ENCODE measurements at regions not wholly inside any gene's neighbourhood (a gene's known extent, or its start where the extent isn't known, plus 50 kb on each side); places are given as distances from the start of the nearest gene placed in this dataset.
"Not testable (repeated sequence)": the region's sequence is repeated elsewhere in the genome, so short reads cannot be mapped to it uniquely, and the experiment has no call there.

- Mint-ChIP-seq H3K27ac (peak overlapping the region; percentile 42), H3K27me3 (no peaks in the 10 kb centered on the region), H3K36me3 (no peaks in the 10 kb centered on the region), H3K4me3 (no peak overlapping the region), H3K4me1 (peaks cover 50% of the 10 kb centered on the region), H3K9me3 (no peaks in the 10 kb centered on the region)
- peak; percentile 97 for ATAC-seq
These were observed 142.4 kb upstream of the TLE3 start for GRCh38 chr15:70240082-70240481.

- Mint-ChIP-seq H3K27ac (no peak overlapping the region), H3K27me3 (no peaks in the 10 kb centered on the region), H3K9me3 (no peaks in the 10 kb centered on the region), H3K4me3 (no peak overlapping the region), H3K4me1 (peaks cover 50% of the 10 kb centered on the region), H3K36me3 (no peaks in the 10 kb centered on the region)
- no peak for ATAC-seq
These were observed 141.2 kb upstream of the TLE3 start for GRCh38 chr15:70238917-70239316.

- H3K27me3 Mint-ChIP-seq = no peaks in the 10 kb centered on the region
- ATAC-seq = no peak
- no peaks in the 10 kb centered on the region for H3K9me3 Mint-ChIP-seq
- H3K36me3 Mint-ChIP-seq = no peaks in the 10 kb centered on the region
- no peak overlapping the region for H3K27ac Mint-ChIP-seq
- no peak overlapping the region for H3K4me3 Mint-ChIP-seq
- peaks cover 45% of the 10 kb centered on the region for H3K4me1 Mint-ChIP-seq
These were observed 139.9 kb upstream of the TLE3 start for GRCh38 chr15:70237626-70238025.

GRCh38 chr15:70236341-70237086 lies 138.8 kb upstream of the TLE3 start:
- H3K4me1 Mint-ChIP-seq = peaks cover 37% of the 10 kb centered on the region
- peaks cover 7% of the 10 kb centered on the region for H3K9me3 Mint-ChIP-seq
- no peak overlapping the region for H3K4me3 Mint-ChIP-seq
- H3K27me3 Mint-ChIP-seq = no peaks in the 10 kb centered on the region
- no peak overlapping the region for H3K27ac Mint-ChIP-seq
- peaks cover 6% of the 10 kb centered on the region for H3K36me3 Mint-ChIP-seq
- no peak for ATAC-seq

GRCh38 chr15:70235347-70235746 lies 137.6 kb upstream of the TLE3 start:
- peaks cover 25% of the 10 kb centered on the region for H3K4me1 Mint-ChIP-seq
- H3K27me3 Mint-ChIP-seq = no peaks in the 10 kb centered on the region
- no peak for ATAC-seq
- H3K36me3 Mint-ChIP-seq = peaks cover 8% of the 10 kb centered on the region
- H3K27ac Mint-ChIP-seq = no peak overlapping the region
- H3K4me3 Mint-ChIP-seq = no peak overlapping the region
- H3K9me3 Mint-ChIP-seq = peaks cover 9% of the 10 kb centered on the region

GRCh38 chr15:70234256-70234905 lies 136.7 kb upstream of the TLE3 start:
- Mint-ChIP-seq H3K27me3 (no peaks in the 10 kb centered on the region), H3K4me3 (no peak overlapping the region), H3K36me3 (peaks cover 16% of the 10 kb centered on the region), H3K27ac (no peak overlapping the region), H3K4me1 (peaks cover 17% of the 10 kb centered on the region), H3K9me3 (peaks cover 16% of the 10 kb centered on the region)
- ATAC-seq = no peak

- peaks cover 16% of the 10 kb centered on the region for H3K36me3 Mint-ChIP-seq
These were observed 133.8 kb upstream of the TLE3 start for GRCh38 chr15:70231484-70231883.

GRCh38 chr15:70227918-70228317 lies 130.2 kb upstream of the TLE3 start:
- peaks cover 16% of the 10 kb centered on the region for H3K9me3 Mint-ChIP-seq
- peaks cover 16% of the 10 kb centered on the region for H3K36me3 Mint-ChIP-seq
- not testable (repeated sequence) for H3K27ac Mint-ChIP-seq, H3K4me3 Mint-ChIP-seq, H3K27me3 Mint-ChIP-seq, ATAC-seq, H3K4me1 Mint-ChIP-seq

More at GRCh38 chr15:70231484-70231883, 133.8 kb upstream of the TLE3 start:
- no peak overlapping the region for H3K4me3 Mint-ChIP-seq
- peaks cover 6% of the 10 kb centered on the region for H3K4me1 Mint-ChIP-seq
- H3K27ac Mint-ChIP-seq = no peak overlapping the region
- peaks cover 16% of the 10 kb centered on the region for H3K9me3 Mint-ChIP-seq
- ATAC-seq = no peak
- no peaks in the 10 kb centered on the region for H3K27me3 Mint-ChIP-seq

- Mint-ChIP-seq H3K27me3 (no peaks in the 10 kb centered on the region), H3K4me1 (peaks cover 10% of the 10 kb centered on the region), H3K36me3 (peaks cover 16% of the 10 kb centered on the region), H3K4me3 (no peak overlapping the region), H3K27ac (no peak overlapping the region), H3K9me3 (peaks cover 14% of the 10 kb centered on the region)
- no peak for ATAC-seq
These were observed 129.4 kb upstream of the TLE3 start for GRCh38 chr15:70227147-70227546.

GRCh38 chr15:70226337-70226980 lies 128.7 kb upstream of the TLE3 start:
- Mint-ChIP-seq H3K4me1 (peaks cover 10% of the 10 kb centered on the region), H3K27ac (no peak overlapping the region)

GRCh38 chr15:70225416-70225815 lies 127.7 kb upstream of the TLE3 start:
- Mint-ChIP-seq H3K36me3 (peaks cover 8% of the 10 kb centered on the region), H3K27ac (no peak overlapping the region), H3K4me3 (no peak overlapping the region), H3K4me1 (peaks cover 17% of the 10 kb centered on the region), H3K27me3 (no peaks in the 10 kb centered on the region), H3K9me3 (peaks cover 8% of the 10 kb centered on the region)
- no peak for ATAC-seq

More at GRCh38 chr15:70226337-70226980, 128.7 kb upstream of the TLE3 start:
- ATAC-seq = no peak
- Mint-ChIP-seq H3K4me3 (no peak overlapping the region), H3K9me3 (peaks cover 9% of the 10 kb centered on the region), H3K27me3 (no peaks in the 10 kb centered on the region), H3K36me3 (peaks cover 9% of the 10 kb centered on the region)

- H3K4me3 Mint-ChIP-seq = no peak overlapping the region
- H3K9me3 Mint-ChIP-seq = no peaks in the 10 kb centered on the region
- ATAC-seq = no peak
- H3K4me1 Mint-ChIP-seq = peaks cover 24% of the 10 kb centered on the region
- H3K27ac Mint-ChIP-seq = no peak overlapping the region
- no peaks in the 10 kb centered on the region for H3K36me3 Mint-ChIP-seq
- no peaks in the 10 kb centered on the region for H3K27me3 Mint-ChIP-seq
These were observed 124.9 kb upstream of the TLE3 start for GRCh38 chr15:70222606-70223005.

GRCh38 chr15:70220490-70221096 lies 122.9 kb upstream of the TLE3 start:
- H3K4me3 Mint-ChIP-seq = no peak overlapping the region
- peaks cover 24% of the 10 kb centered on the region for H3K4me1 Mint-ChIP-seq
- H3K36me3 Mint-ChIP-seq = no peaks in the 10 kb centered on the region
- H3K27me3 Mint-ChIP-seq = no peaks in the 10 kb centered on the region
- H3K9me3 Mint-ChIP-seq = no peaks in the 10 kb centered on the region
- ATAC-seq = no peak
- H3K27ac Mint-ChIP-seq = no peak overlapping the region

GRCh38 chr15:70219966-70220365 lies 122.2 kb upstream of the TLE3 start:
- Mint-ChIP-seq H3K27ac (no peak overlapping the region), H3K36me3 (no peaks in the 10 kb centered on the region), H3K4me1 (peaks cover 24% of the 10 kb centered on the region), H3K9me3 (no peaks in the 10 kb centered on the region), H3K4me3 (no peak overlapping the region), H3K27me3 (no peaks in the 10 kb centered on the region)
- ATAC-seq = no peak

- Mint-ChIP-seq H3K9me3 (no peaks in the 10 kb centered on the region), H3K27ac (no peak overlapping the region), H3K4me1 (peaks cover 24% of the 10 kb centered on the region), H3K4me3 (no peak overlapping the region), H3K36me3 (no peaks in the 10 kb centered on the region), H3K27me3 (no peaks in the 10 kb centered on the region)
- ATAC-seq = no peak
These were observed 121.7 kb upstream of the TLE3 start for GRCh38 chr15:70219256-70219895.
